ENCODE measurements at regions not wholly inside any gene's neighbourhood (a gene's known extent, or its start where the extent isn't known, plus 50 kb on each side); places are given as distances from the start of the nearest gene placed in this dataset.

GRCh38 chr4:155506745-155507144, 130.0 kb upstream of the MAP9 start:
- Histone ChIP-seq H3K27me3 (no peaks in the 10 kb centered on the region), H3K4me1 (peaks cover 0 to 38% of the 10 kb centered on the region in 2 donors), H3K4me3 (no peak overlapping the region), H3K36me3 (no peaks in the 10 kb centered on the region), H3K9me3 (peaks cover 0 to 5% of the 10 kb centered on the region in 2 donors), H3K27ac (peak overlapping the region; percentile 20 to 65)
- no peak for TF ChIP-seq CTCF (IDR thresholded peaks at IDR 0.05)
- DNase-seq (ENCODE audit: low spot score) = no peak

GRCh38 chr4:155505321-155505720, 128.6 kb upstream of the MAP9 start:
- Histone ChIP-seq H3K27ac (peak overlapping the region; percentile 20 to 65), H3K27me3 (no peaks in the 10 kb centered on the region), H3K4me1 (peaks cover 0 to 25% of the 10 kb centered on the region in 2 donors), H3K36me3 (no peaks in the 10 kb centered on the region), H3K9me3 (peaks cover 0 to 5% of the 10 kb centered on the region in 2 donors), H3K4me3 (no peak overlapping the region)
- DNase-seq (ENCODE audit: low spot score) = no peak
- no peak for TF ChIP-seq CTCF (IDR thresholded peaks at IDR 0.05)

- Histone ChIP-seq H3K36me3 (no peaks in the 10 kb centered on the region), H3K27me3 (no peaks in the 10 kb centered on the region), H3K27ac (no peak overlapping the region), H3K9me3 (no peaks in the 10 kb centered on the region), H3K4me3 (peak overlapping the region in 1 of 2 donors; percentile 43), H3K4me1 (peaks cover 0 to 6% of the 10 kb centered on the region in 2 donors)
- TF ChIP-seq CTCF (IDR thresholded peaks at IDR 0.05) = peak in 1 of 2 donors; percentile 47
- DNase-seq (ENCODE audit: low spot score) = no peak
Observed at GRCh38 chr4:155497306-155497705, 120.5 kb upstream of the MAP9 start.

GRCh38 chr4:155496294-155496626, 119.5 kb upstream of the MAP9 start:
- Histone ChIP-seq H3K27me3 (no peaks in the 10 kb centered on the region), H3K9me3 (no peaks in the 10 kb centered on the region), H3K27ac (peak overlapping the region; percentile 40 to 65), H3K4me1 (peaks cover 0 to 6% of the 10 kb centered on the region in 2 donors), H3K4me3 (peak overlapping the region; percentile 30 to 43), H3K36me3 (no peaks in the 10 kb centered on the region)
- TF ChIP-seq CTCF (IDR thresholded peaks at IDR 0.05) = no peak
- no peak for DNase-seq (ENCODE audit: low spot score)

- no peak for TF ChIP-seq CTCF (IDR thresholded peaks at IDR 0.05)
- Histone ChIP-seq H3K9me3 (no peaks in the 10 kb centered on the region), H3K4me1 (peaks cover 0 to 6% of the 10 kb centered on the region in 2 donors), H3K27ac (peak overlapping the region; percentile 40 to 65), H3K36me3 (no peaks in the 10 kb centered on the region), H3K4me3 (peak overlapping the region; percentile 30 to 43), H3K27me3 (no peaks in the 10 kb centered on the region)
- no peak for DNase-seq (ENCODE audit: low spot score)
Observed at GRCh38 chr4:155495572-155496293, 119.0 kb upstream of the MAP9 start.
